ENCODE measurements at regions not wholly inside any gene's neighbourhood (a gene's known extent, or its start where the extent isn't known, plus 50 kb on each side); places are given as distances from the start of the nearest gene placed in this dataset.

DNA sequence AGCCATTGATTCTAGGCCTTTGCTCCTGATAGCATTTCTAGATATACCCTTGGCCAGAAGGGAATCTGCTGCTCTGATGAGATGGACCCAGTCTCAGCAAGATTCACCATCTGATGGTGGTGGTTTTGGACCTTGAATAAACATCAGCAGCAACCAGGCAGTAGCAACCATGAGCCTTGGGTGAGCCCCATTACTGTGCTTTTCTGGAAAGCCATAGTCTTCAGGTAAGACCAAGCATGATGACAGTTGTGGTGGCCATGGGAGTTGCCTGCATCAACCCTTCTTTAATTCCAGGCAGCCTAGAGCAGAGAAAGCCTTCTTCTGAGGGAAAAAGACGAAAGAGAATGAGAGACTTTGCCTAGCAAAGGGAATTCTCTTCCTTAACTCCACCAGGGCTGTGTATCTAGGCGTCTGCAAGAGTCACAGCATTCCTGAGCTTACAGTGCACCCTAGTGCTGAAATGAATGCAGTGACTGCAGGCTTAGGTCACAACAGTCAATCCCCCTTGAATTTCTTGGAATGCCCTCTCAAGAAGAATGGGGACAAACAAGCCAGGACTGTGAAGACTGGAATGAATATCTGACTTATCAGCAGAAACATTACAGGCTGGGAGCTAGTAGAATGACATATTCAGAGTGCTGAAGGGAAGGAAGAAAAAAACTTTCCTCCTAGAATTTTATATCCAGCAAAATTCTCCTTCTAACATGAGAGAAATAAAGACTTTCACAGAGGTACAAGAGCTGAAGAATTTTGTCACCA is 942.4 kb upstream of the PCDH20 start:
- no peaks in the 10 kb centered on the region for H3K27me3 ChIP-seq
- TF ChIP-seq POLR2A (IDR thresholded peaks at IDR 0.05), result no peak
- no peak for TF ChIP-seq EP300 (IDR thresholded peaks at IDR 0.05)
- TF ChIP-seq POLR2AphosphoS5 (IDR thresholded peaks at IDR 0.05), result no peak
- TF ChIP-seq, protein P1, sequence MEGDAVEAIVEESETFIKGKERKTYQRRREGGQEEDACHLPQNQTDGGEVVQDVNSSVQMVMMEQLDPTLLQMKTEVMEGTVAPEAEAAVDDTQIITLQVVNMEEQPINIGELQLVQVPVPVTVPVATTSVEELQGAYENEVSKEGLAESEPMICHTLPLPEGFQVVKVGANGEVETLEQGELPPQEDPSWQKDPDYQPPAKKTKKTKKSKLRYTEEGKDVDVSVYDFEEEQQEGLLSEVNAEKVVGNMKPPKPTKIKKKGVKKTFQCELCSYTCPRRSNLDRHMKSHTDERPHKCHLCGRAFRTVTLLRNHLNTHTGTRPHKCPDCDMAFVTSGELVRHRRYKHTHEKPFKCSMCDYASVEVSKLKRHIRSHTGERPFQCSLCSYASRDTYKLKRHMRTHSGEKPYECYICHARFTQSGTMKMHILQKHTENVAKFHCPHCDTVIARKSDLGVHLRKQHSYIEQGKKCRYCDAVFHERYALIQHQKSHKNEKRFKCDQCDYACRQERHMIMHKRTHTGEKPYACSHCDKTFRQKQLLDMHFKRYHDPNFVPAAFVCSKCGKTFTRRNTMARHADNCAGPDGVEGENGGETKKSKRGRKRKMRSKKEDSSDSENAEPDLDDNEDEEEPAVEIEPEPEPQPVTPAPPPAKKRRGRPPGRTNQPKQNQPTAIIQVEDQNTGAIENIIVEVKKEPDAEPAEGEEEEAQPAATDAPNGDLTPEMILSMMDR (IDR thresholded peaks at IDR 0.05), result no peak
- H3K9me3 ChIP-seq, result no peaks in the 10 kb centered on the region
- no peak for ATAC-seq
- H3K4me3 ChIP-seq, result no peak overlapping the region
- 56% methylated on average over 2 of the region's 2 CpGs; no CpG with 5 or more reads in 1 of the 2 donors for WGBS, 2 donors (ENCODE audit: low coverage in 1 of 2)
- no peak overlapping the region for H3K27ac ChIP-seq
- no peaks in the 10 kb centered on the region for H3K4me1 ChIP-seq
- H3K36me3 ChIP-seq, result no peaks in the 10 kb centered on the region

DNA sequence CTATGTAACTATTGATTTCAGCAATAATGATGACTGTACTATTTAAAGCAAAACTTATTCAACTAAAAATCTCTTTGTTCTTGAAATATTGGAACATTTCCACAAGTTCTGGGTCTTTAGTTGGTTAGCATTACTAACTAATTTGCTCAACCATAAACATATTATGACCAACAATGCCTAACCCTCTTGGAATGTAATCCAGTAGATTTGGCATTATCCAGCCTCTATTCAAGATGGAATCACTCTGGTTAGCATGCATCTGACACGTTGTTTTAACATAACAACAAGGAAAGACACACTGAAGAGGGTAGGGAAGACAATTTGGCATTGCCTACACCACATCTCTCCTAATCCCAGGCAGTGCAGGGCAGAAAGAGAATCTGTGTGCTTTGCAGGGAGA is 941.3 kb upstream of the PCDH20 start:
- H3K9me3 ChIP-seq, result no peaks in the 10 kb centered on the region
- no peak for ATAC-seq
- no peaks in the 10 kb centered on the region for H3K4me1 ChIP-seq
- no peak overlapping the region for H3K27ac ChIP-seq
- no peaks in the 10 kb centered on the region for H3K27me3 ChIP-seq
- H3K36me3 ChIP-seq, result no peaks in the 10 kb centered on the region
- TF ChIP-seq EP300 (IDR thresholded peaks at IDR 0.05) (no peak), POLR2AphosphoS5 (IDR thresholded peaks at IDR 0.05) (no peak), POLR2A (IDR thresholded peaks at IDR 0.05) (no peak)
- TF ChIP-seq, protein P1 (IDR thresholded peaks at IDR 0.05), result no peak
- 50 to 67% methylated on average over 1 of the region's 1 CpG for WGBS, 2 donors (ENCODE audit: low coverage in 1 of 2)
- H3K4me3 ChIP-seq, result no peak overlapping the region

DNA sequence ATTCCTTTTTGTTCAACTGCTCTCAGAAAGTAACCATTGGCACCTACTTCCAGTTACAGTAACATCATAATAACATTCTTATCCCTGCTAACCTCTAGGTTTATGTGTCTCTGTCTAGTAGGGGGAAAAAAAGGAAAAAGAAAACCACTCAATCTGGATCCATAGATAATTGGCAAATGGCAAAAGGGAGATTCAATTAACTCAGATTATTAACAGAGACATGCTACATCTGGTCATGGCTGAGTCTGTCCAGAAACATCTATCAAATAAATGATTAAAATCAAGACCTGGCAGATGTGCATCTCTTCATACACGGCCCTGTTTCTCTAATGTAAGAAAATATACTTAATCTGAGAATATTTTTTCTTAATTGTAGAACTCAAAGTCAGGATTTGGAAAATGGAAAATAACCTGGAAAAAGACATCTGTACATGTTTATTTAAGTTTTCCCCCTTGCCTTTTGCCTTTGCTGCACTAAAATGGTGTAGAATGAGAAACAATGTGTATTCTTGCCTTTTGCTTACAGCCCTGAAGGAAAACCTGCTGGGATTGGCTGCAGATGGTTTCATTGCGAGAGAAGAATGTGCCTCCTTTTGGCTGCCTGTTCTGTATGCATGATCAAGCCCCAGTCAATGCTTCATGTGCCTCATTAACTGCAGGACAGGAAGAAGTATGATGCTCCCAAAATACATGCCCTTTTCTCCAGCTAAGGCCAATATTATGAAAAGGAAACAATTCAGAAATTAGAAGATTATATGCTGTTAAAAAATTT is 921.6 kb upstream of the PCDH20 start:
- no peaks in the 10 kb centered on the region for H3K4me1 ChIP-seq
- ATAC-seq, result no peak
- no peaks in the 10 kb centered on the region for H3K36me3 ChIP-seq
- H3K9me3 ChIP-seq, result no peaks in the 10 kb centered on the region
- TF ChIP-seq POLR2A (IDR thresholded peaks at IDR 0.05), result no peak
- no peak for TF ChIP-seq EP300 (IDR thresholded peaks at IDR 0.05)
- TF ChIP-seq, protein P1 (IDR thresholded peaks at IDR 0.05), result no peak
- no peak for TF ChIP-seq POLR2AphosphoS5 (IDR thresholded peaks at IDR 0.05)
- no peak overlapping the region for H3K4me3 ChIP-seq
- H3K27ac ChIP-seq, result no peak overlapping the region
- 23 to 26% methylated on average over 2 of the region's 2 CpGs for WGBS, 2 donors (ENCODE audit: low coverage in 1 of 2)
- no peaks in the 10 kb centered on the region for H3K27me3 ChIP-seq

DNA sequence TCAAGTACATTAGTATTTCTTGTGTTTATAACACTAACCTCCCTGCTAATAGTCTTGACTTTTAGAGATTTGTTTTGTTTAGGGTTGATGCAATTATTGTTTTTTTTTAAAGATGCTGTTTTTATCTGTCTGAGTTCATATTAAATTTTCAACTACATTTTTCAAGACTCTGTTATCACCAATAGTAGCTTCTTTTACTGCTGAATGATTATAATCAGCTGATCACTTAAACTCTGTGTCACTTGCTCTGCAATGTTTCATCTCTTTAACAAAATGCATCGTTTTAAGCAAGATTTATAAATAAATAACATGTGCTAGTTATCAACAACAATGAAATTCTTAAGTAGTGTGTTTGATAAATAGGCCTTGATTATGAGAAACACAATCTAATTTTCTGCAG is 920.9 kb upstream of the PCDH20 start:
- no peak for TF ChIP-seq POLR2AphosphoS5 (IDR thresholded peaks at IDR 0.05)
- TF ChIP-seq EP300 (IDR thresholded peaks at IDR 0.05), result no peak
- no peak for TF ChIP-seq POLR2A (IDR thresholded peaks at IDR 0.05)
- H3K27ac ChIP-seq, result no peak overlapping the region
- 9 to 42% methylated on average over 1 of the region's 1 CpG for WGBS, 2 donors (ENCODE audit: low coverage in 1 of 2)
- ATAC-seq, result no peak
- no peak overlapping the region for H3K4me3 ChIP-seq
- no peaks in the 10 kb centered on the region for H3K4me1 ChIP-seq
- H3K36me3 ChIP-seq, result no peaks in the 10 kb centered on the region
- H3K9me3 ChIP-seq, result no peaks in the 10 kb centered on the region
- no peaks in the 10 kb centered on the region for H3K27me3 ChIP-seq

DNA sequence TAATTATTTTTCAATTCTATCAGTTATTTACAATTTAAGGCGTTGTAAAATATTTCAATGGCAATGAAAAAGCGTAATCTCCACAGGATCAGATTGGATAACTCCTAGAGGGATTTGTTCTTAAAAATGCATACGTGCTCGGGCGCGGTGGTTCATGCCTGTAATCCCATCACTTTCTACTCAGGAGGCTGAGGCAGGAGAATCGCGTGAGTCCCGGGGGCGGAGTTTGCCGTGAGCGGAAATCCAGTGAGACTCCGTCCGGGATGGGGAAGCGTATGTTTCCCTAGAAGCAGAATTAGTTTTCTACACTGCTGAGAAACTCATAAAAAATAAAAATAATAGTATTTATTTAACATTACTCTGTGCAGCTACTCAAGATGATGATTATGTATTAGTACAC is 917.8 kb upstream of the PCDH20 start:
- H3K27ac ChIP-seq, result no peak overlapping the region
- 97 to 98% methylated on average over 13 to 15 of the region's 15 CpGs for WGBS, 2 donors (ENCODE audit: low coverage in 1 of 2)
- no peaks in the 10 kb centered on the region for H3K9me3 ChIP-seq
- no peaks in the 10 kb centered on the region for H3K36me3 ChIP-seq
- no peaks in the 10 kb centered on the region for H3K27me3 ChIP-seq
- TF ChIP-seq, protein P1 (IDR thresholded peaks at IDR 0.05), result no peak
- TF ChIP-seq POLR2A (IDR thresholded peaks at IDR 0.05) (no peak), POLR2AphosphoS5 (IDR thresholded peaks at IDR 0.05) (no peak), EP300 (IDR thresholded peaks at IDR 0.05) (no peak)
- no peaks in the 10 kb centered on the region for H3K4me1 ChIP-seq
- H3K4me3 ChIP-seq, result no peak overlapping the region
- ATAC-seq, result no peak

Data from gastroesophageal sphincter (tissue), 4 donors.